Body of pancreas (tissue), 4 donors: ENCODE measurements at regions not wholly inside any gene's neighbourhood (a gene's known extent, or its start where the extent isn't known, plus 50 kb on each side); places are given as distances from the start of the nearest gene placed in this dataset.

Experiments used
- ATAC-seq: fragments of 150-250 bp; one replicate; pipeline ENCODE4 v1.9.1; 2016
- DNase-seq, 4 donors: peaks; one replicate each; pipeline ENCODE4 v3.0.0-alpha.2; 2019
- H3K27ac ChIP-seq, 4 donors: fragments of 200-600 bp; sonication (generic); 1 replicate in 3 of 4; 2 replicates in 1 of 4; pipeline versions ENCODE4 v1.5.1 to v1.6.1; 2016 to 2019; ENCODE audit warnings: mild to moderate bottlenecking in 1 of 4, mixed read lengths in 1 of 4, moderate library complexity in 1 of 4
- H3K27me3 ChIP-seq, 2 donors: fragments of 200-600 bp; sonication (generic); one replicate each; pipeline ENCODE4 v1.6.0; 2016; ENCODE audit warnings: mild to moderate bottlenecking in 1 of 2
- H3K36me3 ChIP-seq, 2 donors: fragments of 200-600 bp; sonication (generic); replicated peaks in 1 of 2; 2 replicates each; pipeline ENCODE4 v1.5.1; 2016; ENCODE audit warnings: low read depth in 2 of 2; ENCODE audit not compliant: insufficient read depth in 1 of 2
- H3K4me1 ChIP-seq: fragments of 200-600 bp; sonication (generic); one replicate; pipeline ENCODE4 v1.6.0; 2016
- H3K4me3 ChIP-seq, 2 donors: fragments of 200-600 bp; sonication (generic); 1 replicate in 1 of 2; 2 replicates in 1 of 2; pipeline ENCODE4 v1.5.1; 2016 to 2019
- H3K9me3 ChIP-seq, 3 donors: fragments of 200-600 bp; sonication (generic); 1 replicate in 2 of 3; 2 replicates in 1 of 3; pipeline ENCODE4 v1.5.1; 2016
- POLR2A ChIP-seq, 3 donors: fragments of 450-650 bp; IDR thresholded peaks; one replicate each; pipeline ENCODE4 v1.6.1; 2016; ENCODE audit warnings: antibody characterized with exemption in 3 of 3, mild to moderate bottlenecking in 2 of 3
- WGBS, 2 donors: methylation state at CpG; one replicate each; pipeline ENCODE4 v1.1.5; 2017; 5-methylcytosine and 5-hydroxymethylcytosine counted together
- intact Hi-C: fragments of 100-400 bp; cut with DNase I; formaldehyde crosslinking; loops from one replicate; pipeline ENCODE4 v1.15.1; 2023
- TF ChIP-seq, protein P1 (sequence below), 7 experiments: fragments of 450-650 bp in 4 of 7; fragments of 200-600 bp in 3 of 7; sonication (generic) in 3 of 7; IDR thresholded peaks; one replicate each; pipeline ENCODE4 v1.5.1; 2016 to 2019; ENCODE audit warnings: antibody characterized with exemption in 7 of 7

DNA sequence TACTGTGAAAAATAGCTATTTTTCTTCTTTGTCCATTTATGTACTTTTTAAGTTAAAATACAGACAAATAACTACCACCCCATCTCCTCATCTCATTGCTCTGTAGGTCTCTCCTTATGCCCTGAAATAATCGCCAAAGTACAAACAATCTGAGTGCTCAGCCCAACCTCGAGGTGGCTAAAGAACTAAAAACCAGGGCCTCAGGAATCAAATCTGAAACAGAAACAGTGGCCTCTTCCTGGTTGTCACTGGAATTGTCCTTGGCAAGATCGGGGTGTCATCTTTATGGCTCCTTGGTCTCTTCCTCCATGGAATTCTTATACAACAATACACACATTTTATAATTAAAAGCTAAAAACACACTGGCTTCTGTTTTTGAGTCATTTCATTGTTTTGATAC, 182.4 kb downstream of the ASCL1 start:
- WGBS, 2 donors = 32 to 45% methylated on average over 3 of the region's 3 CpGs
- no peak for DNase-seq
- Histone ChIP-seq H3K9me3 (no peaks in the 10 kb centered on the region), H3K27ac (no peak overlapping the region), H3K4me3 (no peak overlapping the region), H3K4me1 (no peaks in the 10 kb centered on the region), H3K36me3 (no peaks in the 10 kb centered on the region), H3K27me3 (no peaks in the 10 kb centered on the region)
- TF ChIP-seq, protein P1, sequence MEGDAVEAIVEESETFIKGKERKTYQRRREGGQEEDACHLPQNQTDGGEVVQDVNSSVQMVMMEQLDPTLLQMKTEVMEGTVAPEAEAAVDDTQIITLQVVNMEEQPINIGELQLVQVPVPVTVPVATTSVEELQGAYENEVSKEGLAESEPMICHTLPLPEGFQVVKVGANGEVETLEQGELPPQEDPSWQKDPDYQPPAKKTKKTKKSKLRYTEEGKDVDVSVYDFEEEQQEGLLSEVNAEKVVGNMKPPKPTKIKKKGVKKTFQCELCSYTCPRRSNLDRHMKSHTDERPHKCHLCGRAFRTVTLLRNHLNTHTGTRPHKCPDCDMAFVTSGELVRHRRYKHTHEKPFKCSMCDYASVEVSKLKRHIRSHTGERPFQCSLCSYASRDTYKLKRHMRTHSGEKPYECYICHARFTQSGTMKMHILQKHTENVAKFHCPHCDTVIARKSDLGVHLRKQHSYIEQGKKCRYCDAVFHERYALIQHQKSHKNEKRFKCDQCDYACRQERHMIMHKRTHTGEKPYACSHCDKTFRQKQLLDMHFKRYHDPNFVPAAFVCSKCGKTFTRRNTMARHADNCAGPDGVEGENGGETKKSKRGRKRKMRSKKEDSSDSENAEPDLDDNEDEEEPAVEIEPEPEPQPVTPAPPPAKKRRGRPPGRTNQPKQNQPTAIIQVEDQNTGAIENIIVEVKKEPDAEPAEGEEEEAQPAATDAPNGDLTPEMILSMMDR (IDR thresholded peaks at IDR 0.05) = no peak
- TF ChIP-seq POLR2A (IDR thresholded peaks at IDR 0.05) = no peak
- ATAC-seq = no peak
- intact Hi-C loops = no loop called here

DNA sequence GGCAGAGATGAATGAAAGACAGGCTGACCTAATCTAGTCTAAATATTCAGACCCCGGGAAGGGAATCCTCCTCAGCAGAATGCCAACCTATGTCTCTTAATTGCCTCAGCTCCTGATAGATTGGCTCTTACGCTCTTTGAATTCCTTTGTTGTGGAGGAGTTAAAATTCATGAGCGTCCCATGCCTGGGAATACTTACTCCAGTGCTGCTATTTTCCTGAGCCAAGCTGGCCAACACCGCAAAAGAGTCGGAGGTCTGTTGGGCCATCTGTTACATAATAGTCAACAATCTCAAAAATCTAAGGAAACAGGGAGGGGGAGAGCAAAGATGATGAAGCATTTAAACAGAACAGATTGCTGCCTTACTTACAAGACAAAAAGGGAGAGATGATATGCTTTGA, 182.8 kb downstream of the ASCL1 start:
- DNase-seq = no peak

GRCh38 chr12:103144278-103144677, 186.8 kb downstream of the ASCL1 start:
- intact Hi-C loops = no loop called here
- Histone ChIP-seq H3K27ac (no peak overlapping the region), H3K4me1 (no peaks in the 10 kb centered on the region), H3K9me3 (no peaks in the 10 kb centered on the region), H3K27me3 (no peaks in the 10 kb centered on the region), H3K4me3 (no peak overlapping the region), H3K36me3 (no peaks in the 10 kb centered on the region)
- ATAC-seq (no peak), DNase-seq (no peak)
- 74 to 75% methylated on average over 5 of the region's 5 CpGs for WGBS, 2 donors
- no peak for TF ChIP-seq POLR2A (IDR thresholded peaks at IDR 0.05)
- TF ChIP-seq, protein P1 (IDR thresholded peaks at IDR 0.05) = no peak

More for the DNA sequence above, 182.8 kb downstream of the ASCL1 start:
- no peak for ATAC-seq
- Histone ChIP-seq H3K9me3 (no peaks in the 10 kb centered on the region), H3K27ac (no peak overlapping the region), H3K4me3 (no peak overlapping the region), H3K4me1 (no peaks in the 10 kb centered on the region), H3K36me3 (no peaks in the 10 kb centered on the region), H3K27me3 (no peaks in the 10 kb centered on the region)
- no peak for TF ChIP-seq POLR2A (IDR thresholded peaks at IDR 0.05)
- TF ChIP-seq, protein P1 (IDR thresholded peaks at IDR 0.05) = no peak
- WGBS, 2 donors = 49 to 75% methylated on average over 5 of the region's 5 CpGs
- intact Hi-C loops = no loop called here

DNA sequence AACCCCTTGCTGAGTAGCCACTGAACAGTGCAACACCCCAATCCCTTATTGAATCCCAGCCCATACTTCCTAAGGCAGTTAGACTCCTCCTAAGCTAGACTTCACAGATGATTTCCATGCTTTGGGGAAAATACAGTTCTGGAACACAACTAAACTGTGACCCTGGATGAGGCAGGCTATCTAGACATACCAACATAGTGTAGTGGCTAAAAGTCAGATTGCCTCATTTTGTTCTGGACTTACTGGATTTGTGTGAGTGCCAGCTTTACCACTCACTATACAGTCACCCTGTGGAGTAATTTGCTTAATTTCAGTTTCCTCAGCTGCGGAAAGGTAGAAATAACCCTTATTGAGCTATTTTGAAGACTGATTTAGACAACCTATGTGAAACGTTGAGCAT, 203.1 kb downstream of the ASCL1 start:
- ATAC-seq (no peak), DNase-seq (no peak)
- intact Hi-C loops = no loop called here
- Histone ChIP-seq H3K9me3 (no peaks in the 10 kb centered on the region), H3K4me3 (no peak overlapping the region), H3K27me3 (no peaks in the 10 kb centered on the region), H3K27ac (no peak overlapping the region), H3K36me3 (no peaks in the 10 kb centered on the region), H3K4me1 (no peaks in the 10 kb centered on the region)
- no peak for TF ChIP-seq POLR2A (IDR thresholded peaks at IDR 0.05)
- TF ChIP-seq, protein P1 (IDR thresholded peaks at IDR 0.05) = no peak
- WGBS, 2 donors = 59 to 70% methylated on average over 2 of the region's 2 CpGs

DNA sequence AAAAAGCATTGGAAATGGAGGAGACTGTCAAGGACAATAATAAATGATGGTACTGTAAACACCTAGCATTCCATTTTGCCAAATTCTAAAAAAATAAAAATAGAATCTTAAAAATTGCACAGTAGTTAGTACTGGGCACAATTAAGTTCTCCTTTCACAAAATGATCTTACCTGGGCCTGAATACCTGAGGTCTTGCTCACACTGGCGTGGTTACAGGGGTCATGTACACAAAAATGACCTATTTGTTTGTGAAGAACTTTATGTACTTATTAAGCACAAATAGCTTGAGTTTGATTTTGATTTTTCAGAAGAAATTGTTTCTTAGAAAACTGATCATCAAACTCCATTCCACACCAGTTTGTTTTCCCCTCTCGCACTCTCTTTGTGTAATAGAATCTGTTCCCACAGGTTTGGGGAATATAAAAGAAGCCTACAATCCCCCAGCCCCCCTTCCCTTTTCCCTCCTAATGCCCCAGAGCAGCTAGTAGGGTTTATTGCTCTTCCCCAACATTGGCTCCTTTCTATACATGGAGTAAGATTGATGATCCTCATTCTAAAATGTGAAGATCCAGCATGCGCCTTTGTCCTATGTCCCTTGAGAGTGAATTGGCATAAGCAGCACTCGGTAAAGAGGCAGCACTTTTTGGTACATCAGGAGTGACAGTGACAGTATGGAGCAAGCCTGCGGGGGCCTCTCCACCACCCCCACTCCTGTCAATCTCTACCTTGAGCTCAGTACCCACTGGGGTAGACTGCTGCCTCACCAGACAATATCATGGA, 204.3 kb downstream of the ASCL1 start:
- H3K36me3 ChIP-seq = no peaks in the 10 kb centered on the region
- ATAC-seq = no peak
- 60 to 67% methylated on average over 5 of the region's 5 CpGs for WGBS, 2 donors
- H3K27ac ChIP-seq = no peak overlapping the region
- H3K9me3 ChIP-seq = no peaks in the 10 kb centered on the region
- intact Hi-C loops = no loop called here
- no peak overlapping the region for H3K4me3 ChIP-seq
- H3K4me1 ChIP-seq = no peaks in the 10 kb centered on the region
- no peak for DNase-seq
- H3K27me3 ChIP-seq = no peaks in the 10 kb centered on the region
- TF ChIP-seq, protein P1 (IDR thresholded peaks at IDR 0.05) = no peak
